Esophagus muscularis mucosa (tissue), 2 donors: ENCODE measurements at regions not wholly inside any gene's neighbourhood (a gene's known extent, or its start where the extent isn't known, plus 50 kb on each side); places are given as distances from the start of the nearest gene placed in this dataset.

ENCODE experiments used
- POLR2A ChIP-seq: fragments of 450-650 bp; IDR thresholded peaks from one replicate; pipeline ENCODE4 v1.6.1; 2017; ENCODE audit warnings: antibody characterized with exemption, moderate library complexity, mild to moderate bottlenecking, low read depth
- POLR2AphosphoS5 ChIP-seq, 2 donors: sonication (generic); formaldehyde crosslinking; IDR thresholded peaks; one replicate each; pipeline ENCODE4 v1.6.1; 2017; ENCODE audit warnings: antibody characterized with exemption in 2 of 2

DNA sequence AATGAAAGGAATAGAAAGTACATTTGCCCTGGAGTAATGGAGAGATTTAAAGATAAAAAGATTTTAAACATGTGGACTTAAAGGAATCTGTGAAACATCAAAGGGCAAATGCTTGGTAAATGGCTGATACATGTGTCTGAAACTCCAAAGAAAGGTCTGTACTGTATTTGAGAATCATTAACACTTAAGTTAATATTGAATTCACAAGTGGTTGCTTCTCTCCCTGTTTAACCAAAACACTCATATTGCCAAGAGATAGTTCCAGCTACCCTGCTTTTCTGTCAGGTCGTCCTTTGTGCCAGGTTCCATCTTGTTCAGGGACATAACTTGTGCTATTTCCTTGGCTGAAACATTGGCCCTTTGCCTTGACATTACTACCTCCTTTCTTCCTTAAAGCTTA lies 171.3 kb upstream of the HS3ST5 start:
- no peak for TF ChIP-seq POLR2A
- TF ChIP-seq POLR2AphosphoS5 (IDR thresholded peaks at IDR 0.05), result no peak
